Thyroid gland (tissue), 4 donors: ENCODE measurements at regions not wholly inside any gene's neighbourhood (a gene's known extent, or its start where the extent isn't known, plus 50 kb on each side); places are given as distances from the start of the nearest gene placed in this dataset.

Experiments
- CTCF ChIP-seq, 6 experiments: fragments of 200-600 bp in 3 of 6; fragments of 450-650 bp in 3 of 6; sonication (generic) in 3 of 6; IDR thresholded peaks; one replicate each; pipeline ENCODE4 v1.5.1; 2016 to 2019; ENCODE audit warnings: antibody characterized with exemption in 6 of 6, mild to moderate bottlenecking in 2 of 6, inconsistent platforms in 1 of 6, moderate library complexity in 1 of 6
- POLR2A ChIP-seq, 2 donors: fragments of 450-650 bp; IDR thresholded peaks; one replicate each; pipeline ENCODE4 v1.6.1; 2017; ENCODE audit warnings: antibody characterized with exemption in 2 of 2, mild to moderate bottlenecking in 2 of 2, moderate library complexity in 1 of 2

GRCh38 chr2:158905341-158905740 lies 63.1 kb upstream of the TANC1 start:
- TF ChIP-seq POLR2A (IDR thresholded peaks at IDR 0.05) (no peak), CTCF (IDR thresholded peaks at IDR 0.05) (no peak)
